ENCODE measurements at regions not wholly inside any gene's neighbourhood (a gene's known extent, or its start where the extent isn't known, plus 50 kb on each side); places are given as distances from the start of the nearest gene placed in this dataset.

GRCh38 chr6:133101790-133102189 lies 139.4 kb upstream of the EYA4 start:
- no peak for TF ChIP-seq POLR2A (IDR thresholded peaks at IDR 0.05)
- TF ChIP-seq CTCF (IDR thresholded peaks at IDR 0.05) = no peak
